GM19025 (cell line): ENCODE measurements at regions not wholly inside any gene's neighbourhood (a gene's known extent, or its start where the extent isn't known, plus 50 kb on each side); places are given as distances from the start of the nearest gene placed in this dataset.

Experiments
- ATAC-seq: cut with Tn5 transposase; IDR thresholded peaks from one replicate; pipeline ENCODE4 v1.9.1; 2021; ENCODE audit warnings: mild to moderate bottlenecking, low read depth, moderate library complexity; ENCODE audit not compliant: unreplicated experiment

DNA sequence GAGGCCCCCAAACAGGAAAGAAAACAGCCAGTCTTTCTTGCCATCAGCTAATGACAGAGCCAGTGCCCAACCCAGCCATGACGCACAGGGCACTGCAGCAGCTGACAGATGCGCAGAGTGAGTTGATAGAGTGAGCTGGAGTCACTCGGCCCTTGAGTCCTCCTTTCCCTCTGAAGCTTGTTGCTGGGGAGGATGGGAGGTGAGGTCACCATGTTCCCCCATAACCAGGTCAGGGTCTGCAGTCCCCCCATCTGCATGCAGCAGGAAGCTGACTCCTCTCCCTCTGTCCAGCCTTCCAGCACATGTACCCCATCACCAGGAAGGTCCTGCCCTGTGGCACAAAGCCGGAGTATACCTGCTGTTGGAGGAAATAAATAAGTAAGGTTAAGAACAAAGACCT lies 174.6 kb downstream of the ABHD5 start:
- no peak for ATAC-seq

DNA sequence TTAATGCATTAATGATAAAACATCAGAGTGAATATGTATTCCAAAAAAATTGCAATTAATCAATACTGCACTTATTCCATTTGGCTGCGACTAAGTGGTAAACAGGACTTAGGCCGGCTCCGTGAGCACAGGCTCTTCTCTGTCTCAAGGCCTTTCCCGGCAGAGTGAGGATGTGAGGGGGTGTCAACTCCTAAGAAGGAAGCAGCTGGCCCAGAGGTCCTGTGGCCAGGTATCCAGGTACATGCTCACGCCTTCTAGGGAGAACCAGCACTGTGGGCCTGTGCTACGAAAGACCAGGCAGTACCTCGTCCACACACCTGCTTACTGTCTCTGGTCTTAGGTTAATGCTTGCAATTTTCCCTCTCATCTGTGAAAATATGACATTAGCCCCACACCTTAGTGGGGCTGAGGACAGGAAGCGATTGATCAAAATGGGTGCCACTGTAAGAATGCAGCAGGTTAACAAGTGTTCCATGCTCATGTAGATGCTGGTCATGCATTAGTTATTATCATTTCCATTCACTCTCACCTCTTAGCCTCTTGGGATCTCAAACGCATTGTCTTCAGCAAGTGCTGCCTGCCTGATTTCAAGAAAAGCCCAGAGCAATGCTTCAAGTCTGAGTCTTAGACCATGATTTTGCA lies 175.3 kb downstream of the ABHD5 start:
- no peak for ATAC-seq

DNA sequence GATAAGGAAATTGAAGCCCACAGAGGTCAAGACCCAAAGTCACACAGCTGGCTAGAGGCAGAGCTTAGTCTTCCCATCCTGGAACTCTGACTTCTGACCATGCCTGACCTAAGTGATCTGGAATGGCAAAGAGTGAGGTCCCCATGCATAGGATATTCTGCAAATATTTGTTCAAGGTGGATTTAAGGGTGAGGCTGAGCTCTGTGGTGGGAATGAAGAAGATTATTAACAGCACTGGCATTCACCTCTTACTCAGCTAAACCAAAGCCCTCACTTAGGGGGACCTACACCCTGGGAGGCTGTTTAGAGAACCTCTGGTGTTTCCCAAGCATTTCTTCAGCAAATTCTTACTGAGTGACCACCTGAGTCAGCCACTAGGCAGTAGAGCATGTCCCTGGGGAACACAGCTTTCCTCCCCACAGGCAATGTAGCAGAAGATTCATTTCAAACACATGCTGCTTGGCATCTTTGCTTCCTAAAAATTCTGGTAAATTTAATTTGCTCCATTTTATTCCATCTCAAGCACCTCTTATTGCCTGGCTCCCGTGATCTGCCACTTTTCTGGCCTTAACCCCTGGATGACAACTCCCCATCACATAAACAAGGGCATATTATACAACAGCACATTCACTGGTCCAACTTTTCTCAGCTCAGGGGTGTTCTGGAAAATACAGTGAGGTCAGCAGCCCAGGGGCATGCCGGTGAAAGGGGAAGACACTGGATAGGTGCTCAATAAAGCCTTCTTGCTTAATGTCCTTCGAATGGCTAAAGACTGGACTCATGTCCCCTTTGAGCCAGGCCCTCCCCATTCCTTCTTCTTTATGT lies 176.0 kb downstream of the ABHD5 start:
- no peak for ATAC-seq

DNA sequence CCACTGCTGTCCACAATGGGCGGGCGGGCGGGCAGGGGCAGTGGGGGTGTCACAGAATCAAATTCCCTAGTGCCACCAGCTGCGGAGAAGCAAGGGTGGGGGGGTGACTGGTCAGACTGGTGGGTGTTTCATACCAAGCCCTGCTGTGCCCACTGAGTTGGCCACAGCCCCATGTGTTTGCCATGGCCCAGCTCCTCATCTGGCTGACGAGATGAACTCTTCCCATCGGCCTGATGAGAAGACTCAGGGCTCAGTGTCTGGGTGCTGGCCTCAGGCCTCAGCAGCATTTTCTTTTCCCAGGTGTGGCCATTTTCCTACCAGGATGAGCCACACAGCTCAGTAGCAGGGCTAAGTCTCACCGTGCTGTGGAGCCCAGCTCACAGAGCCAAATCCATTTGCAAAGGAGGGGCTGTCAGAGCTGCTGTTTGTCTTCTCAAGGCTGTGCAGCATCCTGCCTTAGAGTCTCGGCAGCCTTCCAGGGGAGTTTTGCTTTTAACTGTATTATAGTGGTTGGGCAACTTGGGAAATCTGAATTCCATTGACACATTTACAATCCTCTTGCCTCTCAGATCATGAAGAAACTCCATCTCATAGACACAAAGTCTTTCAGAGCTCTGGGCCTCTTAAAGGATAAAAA lies 176.8 kb downstream of the ABHD5 start:
- no peak for ATAC-seq

DNA sequence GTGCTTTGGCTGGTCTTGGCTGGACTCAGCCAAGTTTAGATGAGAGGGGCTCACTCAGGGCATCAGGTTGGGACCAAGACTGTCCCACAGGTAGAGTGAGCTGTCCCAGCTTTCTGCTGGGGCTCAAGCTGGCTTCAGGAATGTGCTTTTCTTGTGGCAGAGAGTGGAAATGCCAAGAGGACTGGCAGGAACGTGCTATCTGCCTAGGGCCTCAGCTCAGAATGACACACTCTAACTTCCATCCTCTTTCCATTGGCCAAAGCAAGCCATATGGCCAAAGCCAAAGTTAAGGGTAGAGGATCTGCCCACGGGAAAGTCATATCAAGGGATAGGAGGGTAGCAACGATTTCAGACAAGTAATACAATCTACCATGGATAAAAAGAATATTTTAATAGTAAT lies 178.8 kb downstream of the ABHD5 start:
- no peak for ATAC-seq

DNA sequence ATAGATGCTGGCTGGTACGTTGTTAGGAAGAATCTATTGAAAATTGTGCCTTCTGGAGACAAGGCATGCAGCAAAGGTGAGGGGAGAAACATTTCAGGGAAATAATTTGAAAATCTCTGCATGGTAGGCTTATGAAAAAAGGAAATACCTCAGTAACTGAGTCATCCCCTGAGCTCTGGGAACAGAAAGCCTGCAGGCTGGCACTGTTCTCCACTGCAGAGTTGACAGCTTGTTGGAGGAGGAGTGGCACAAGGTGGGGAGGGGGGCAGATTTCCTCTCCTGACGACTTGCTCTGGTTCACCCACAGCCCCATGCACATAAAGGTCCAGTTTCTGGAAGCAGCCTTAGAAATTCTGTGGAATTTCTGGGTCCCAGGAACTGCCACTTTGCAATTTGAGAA lies 179.4 kb downstream of the ABHD5 start:
- no peak for ATAC-seq

DNA sequence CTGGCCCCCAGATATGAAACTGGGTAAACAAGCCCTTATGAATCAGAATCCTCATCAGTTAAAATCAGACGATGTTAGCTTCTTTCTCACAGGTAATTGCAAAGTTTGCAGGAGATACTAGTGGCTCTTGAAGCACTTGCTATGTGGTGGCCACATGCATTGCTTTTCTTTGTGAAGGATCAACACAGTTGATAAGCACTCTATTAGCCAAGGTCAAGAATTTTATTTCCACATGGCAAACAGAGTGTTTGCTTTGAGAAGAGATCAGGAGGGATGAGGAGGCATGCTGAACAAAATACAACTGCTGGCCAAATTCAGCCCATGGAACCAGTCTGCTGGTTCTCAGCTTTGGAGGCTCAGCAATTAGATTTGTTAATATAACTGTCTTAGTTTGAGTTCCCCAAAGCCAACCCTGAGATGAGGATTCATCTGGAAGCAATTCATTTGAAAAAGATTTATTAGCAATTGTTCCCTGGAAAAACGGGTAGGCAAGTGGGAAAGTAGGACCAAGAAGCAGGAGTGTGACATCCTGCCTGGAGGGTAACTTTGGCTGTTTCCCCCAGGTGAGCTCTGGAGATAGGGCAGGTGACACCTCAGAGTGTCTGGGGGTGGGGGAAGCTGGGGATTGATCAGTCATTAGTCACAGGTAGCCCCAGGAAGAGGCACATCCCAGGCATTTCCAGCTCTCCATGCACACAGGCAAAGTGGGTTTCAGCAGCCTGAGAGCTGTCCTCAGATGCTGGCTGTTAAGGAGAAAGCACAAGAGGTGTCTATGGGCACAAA lies 180.3 kb downstream of the ABHD5 start:
- ATAC-seq, result no peak

DNA sequence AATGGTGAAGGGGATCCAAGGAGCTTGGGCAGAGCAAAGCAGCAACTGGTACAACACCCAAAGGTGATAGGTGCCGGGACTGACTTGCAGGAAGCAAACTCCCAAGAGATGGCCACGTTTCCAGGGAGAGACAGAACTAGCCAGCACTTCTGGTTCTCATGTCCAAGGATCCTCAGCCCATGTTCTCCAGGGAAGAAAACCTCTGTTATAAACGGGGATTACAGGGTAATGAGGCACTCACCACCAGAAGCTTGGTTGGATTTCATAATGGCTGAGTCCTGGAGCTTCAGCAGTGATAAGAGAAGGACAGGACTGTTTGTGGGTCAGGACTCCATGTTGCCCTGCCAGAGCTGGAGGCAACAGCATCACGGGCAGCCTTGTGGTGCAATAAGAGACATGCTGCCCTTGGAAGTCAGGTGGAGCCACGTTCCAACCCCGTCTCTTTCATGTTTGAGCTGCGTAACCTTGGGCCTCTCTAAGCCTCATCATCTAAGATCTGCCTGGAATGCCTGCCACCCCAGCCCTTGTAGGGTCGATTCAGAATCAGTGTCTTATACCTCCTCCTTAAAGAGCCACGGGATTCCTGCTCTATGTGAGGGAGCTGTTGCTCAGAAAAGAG lies 181.0 kb downstream of the ABHD5 start:
- no peak for ATAC-seq

DNA sequence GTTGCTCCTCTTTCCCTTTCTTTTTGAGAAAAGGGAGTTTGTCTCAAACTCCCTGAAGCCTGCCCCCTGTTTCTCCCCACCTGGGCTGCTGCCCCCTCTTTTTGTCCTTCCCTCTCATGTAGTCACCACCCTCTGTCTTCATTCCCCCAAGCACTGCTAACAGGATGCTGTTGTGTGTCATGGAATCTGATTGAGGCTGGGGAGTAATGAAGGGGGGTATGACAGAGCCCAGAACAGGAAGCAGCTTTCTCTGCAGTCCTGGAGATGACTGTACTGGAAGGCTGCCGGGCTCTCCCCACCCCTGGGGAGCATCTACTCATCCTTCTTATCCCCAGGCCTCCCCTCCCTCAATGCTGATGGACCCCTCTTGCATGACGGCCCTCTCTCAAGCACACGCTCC lies 181.6 kb downstream of the ABHD5 start:
- no peak for ATAC-seq

DNA sequence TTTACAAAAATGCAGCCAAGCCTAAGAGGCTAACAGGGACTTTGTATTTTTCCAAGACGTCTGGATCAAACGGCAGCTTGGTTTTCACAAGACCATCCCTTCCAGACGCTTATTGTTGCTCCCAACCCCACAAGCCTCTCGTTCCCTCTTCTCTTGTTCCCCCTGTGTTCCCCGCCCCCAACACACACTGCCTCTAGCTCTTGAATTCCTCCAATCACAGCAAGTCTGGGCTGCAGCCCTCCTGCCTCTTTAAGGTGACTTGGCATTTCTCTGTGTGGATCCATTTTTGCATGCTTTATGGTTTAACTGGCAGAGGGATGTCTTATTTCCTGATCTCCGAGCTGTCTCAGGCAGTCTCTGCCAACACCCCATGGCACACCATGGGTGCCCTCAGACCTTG lies 182.2 kb downstream of the ABHD5 start:
- ATAC-seq, result no peak

DNA sequence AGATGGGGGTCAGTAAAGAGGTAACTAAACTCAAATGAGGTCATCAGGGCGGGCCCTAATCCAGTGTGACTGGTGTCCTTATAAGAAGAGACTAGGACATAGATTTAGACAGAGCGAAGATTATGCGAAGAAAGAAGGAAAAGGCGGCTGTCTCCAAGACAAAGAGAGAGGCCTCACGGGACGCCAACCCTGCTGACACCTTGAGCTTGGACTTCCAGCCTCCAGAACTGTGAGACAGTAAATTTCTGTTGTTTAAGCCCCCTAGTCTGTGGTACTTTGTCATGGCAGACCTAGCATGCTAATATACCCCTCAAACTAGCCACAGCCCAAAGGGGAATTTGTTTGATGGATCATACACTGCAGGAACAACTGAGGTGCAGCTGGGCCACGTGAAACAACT lies 183.0 kb downstream of the ABHD5 start:
- ATAC-seq, result no peak

DNA sequence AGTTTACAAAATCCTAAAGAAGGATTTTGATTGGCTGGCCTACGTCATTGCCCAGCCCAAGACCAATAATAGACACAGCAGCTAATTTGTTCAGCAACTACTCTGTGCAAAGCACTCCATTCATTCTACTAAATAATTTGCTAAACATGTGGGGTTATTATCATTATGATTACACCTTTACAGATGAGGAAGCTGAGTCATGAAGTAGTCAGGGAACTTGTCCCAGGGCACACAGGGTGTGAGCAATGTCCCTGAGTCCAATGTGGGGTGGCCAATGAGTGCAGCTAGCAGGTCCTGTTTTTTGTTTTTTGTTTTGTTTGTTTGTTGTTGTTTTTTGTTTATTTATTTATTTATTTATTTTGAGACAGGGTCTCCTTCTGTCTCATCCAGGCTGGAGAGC lies 183.6 kb downstream of the ABHD5 start:
- no peak for ATAC-seq

DNA sequence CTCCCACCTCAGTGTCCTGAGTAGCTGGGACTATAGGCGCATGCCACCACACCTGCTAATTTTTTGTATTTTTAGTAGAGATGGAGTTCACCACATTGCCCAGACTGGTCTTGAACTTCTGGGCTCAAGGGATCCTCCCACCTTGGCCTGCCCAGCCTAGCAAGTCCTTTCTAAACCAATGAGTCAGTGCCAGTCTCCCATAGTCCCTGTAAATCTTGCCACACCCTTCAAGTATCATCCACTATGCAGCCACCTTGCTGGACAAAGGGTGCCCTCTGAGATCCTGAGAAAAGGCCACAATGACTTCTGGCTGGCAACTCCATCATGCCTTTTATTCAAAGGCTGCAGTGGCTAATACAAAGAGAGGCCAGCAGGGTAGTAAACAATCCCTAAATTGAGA lies 184.0 kb downstream of the ABHD5 start:
- no peak for ATAC-seq

DNA sequence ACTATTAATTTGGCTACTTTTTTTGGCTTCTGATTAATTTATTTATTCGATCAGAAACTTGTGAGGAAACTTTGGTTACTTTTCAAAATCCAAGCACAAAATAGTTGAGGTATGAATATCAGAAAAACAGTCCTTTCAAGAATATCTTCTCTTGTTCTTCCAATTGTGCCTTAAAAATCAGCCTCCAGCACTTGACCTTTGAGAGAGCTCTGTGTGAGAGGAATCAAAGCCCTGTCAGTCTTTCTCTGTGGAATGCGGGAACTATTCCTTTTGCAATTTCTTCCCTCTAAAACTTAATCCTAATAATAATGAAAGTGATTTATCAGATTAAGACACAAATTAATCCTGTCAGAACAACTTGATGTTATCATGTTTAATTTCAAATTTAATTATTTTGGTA lies 185.9 kb downstream of the ABHD5 start:
- no peak for ATAC-seq

DNA sequence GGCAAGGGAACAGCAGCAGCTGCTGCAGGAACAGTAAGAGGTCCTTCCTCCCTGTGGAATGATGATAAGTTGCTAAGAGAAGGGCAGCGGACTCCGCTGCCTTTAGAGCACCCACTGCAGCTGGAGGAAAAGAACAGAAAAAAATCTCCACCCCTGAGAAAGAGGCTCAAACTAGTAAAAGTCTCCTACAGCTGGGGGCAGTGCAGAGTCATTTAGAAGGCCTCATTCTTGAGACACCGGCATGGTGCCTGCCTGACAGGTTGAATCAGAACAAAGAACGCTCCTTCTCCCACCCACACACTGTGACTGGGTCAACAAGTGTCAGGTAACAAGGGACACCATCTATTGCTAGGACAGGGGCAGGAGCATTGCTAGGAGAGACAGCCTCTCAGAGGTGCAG lies 188.4 kb downstream of the ABHD5 start:
- ATAC-seq, result no peak

DNA sequence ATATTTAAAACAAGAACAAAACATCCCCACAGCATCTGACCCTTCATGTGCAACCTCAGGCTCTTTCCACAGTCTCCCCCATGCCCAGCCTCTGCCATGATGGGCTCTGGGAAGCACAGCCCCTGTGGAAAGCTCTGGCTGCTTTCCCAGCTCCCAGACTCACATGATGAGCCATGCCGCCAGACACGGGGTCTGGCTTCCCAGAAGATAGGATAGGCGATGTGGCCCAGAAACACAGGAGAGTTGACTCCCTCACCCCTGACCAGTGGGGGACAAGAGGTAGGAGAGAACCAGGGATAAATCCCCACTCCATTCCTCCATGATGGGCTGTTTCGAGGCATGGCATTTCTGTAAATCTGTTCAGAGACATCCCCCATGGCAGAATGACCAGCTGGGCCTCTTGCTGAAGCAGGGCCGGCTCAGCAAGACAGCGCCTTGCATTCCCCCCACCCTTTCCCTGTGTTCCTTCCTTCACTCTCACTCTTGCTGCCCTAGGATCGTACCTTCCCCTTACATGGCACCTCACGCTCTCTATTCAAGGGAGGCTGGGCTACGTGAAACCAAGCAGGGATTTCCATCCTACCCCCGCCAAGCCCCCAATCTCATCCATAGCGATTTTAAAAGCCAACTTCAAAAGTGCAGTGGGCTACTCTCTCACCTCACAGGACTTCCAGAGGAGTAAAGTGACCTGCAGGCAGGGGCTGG lies 192.4 kb downstream of the ABHD5 start:
- ATAC-seq, result no peak

DNA sequence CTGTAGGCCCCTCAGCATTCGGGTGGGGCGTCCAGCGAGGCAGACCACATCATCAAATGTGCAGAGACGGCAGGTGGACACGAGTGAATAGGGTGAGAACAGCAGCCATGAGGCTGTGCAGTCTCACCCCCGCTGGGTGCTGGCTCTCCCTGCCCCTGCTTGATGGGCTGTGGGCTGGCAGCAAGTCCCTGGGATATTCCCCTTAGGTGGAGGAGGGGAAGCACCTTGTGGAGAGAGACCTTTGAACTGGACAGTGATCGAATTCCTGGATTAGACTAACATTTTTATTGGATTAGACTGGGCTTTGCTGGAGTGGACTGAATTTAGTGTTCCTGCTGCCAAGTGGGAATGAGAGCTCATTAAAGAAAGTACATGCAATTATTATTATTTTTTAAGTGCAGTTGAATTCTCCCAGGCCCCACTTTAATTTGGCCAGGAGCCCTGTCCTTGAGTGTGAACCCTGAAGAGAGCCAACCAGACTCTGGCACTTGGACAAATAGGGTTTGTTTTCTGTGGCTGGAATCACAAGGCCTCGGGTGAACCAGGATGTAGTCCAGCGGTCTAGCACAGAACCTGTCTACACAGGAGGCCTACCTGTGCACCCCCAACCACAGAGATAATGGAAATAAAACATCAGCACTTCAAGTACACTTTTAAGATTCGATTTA lies 193.1 kb downstream of the ABHD5 start:
- ATAC-seq, result no peak

DNA sequence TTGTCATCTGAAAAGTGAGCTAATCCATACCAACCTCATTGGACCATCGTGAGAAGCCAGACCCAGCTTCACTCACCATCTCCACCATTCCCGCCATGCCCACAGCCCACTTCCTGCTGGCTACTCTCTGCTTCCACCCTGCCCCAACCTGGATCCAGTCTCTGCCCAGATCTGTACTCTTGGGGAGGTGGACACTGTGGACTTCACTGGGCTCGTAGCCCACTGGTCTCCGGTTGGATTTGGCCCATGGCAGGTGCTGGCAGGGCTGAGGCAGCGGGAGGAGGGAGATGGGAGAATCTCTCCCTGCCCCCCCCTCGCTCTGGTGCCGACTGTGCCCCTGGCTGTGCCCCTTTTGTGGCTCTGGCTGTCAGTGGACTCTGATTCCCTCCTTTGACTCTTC lies 193.8 kb downstream of the ABHD5 start:
- ATAC-seq, result no peak

DNA sequence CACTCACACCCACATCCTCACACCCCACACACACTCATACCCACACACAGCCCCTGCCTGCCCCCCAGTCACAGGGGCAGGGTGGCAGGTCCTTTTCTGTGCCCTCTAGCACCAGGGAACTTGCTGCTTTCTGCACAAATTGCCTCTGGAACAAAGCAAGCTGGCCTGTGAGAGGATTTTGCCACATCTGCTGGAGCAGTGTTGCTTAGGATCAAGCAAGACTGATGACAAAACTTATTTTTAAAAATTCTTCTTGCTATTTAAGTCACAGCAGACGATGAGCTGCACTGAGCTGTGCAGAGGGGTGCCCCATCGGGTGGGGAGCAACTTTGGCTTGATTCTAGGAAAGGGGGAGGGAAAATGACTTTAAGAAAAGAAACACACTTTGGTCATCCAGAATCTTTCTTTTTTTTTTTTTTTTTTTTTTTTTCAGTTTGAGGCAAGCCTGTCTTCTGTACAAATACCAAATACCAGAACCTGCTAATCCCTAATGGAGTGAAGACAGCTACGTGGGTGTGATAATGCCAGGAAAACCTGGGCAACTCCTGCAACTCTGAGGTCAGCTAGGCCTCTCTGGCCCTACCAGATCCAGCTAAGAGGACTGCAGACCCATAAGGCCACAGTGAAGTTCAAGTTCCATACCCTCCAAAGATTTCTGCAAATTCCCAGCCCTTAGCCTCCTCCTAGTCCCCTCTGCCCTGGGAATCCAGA lies 195.3 kb downstream of the ABHD5 start:
- ATAC-seq, result no peak
